ENCODE measurements at regions not wholly inside any gene's neighbourhood (a gene's known extent, or its start where the extent isn't known, plus 50 kb on each side); places are given as distances from the start of the nearest gene placed in this dataset.

- no peak overlapping the region for H3K4me3 ChIP-seq (ENCODE audit: low read depth, low read length)
- peak; percentile 40; the same call in 1 of the 2 replicates for TF ChIP-seq CTCF (IDR thresholded peaks at IDR 0.05; ENCODE audit: insufficient read depth, low read depth, low read length)
- peaks cover 3% of the 10 kb centered on the region; the same call in 1 of the 2 replicates for H3K27me3 ChIP-seq (ENCODE audit: control insufficient read depth, insufficient read depth, low read length)
- DNase-seq (ENCODE audit: low read depth): no peak
- H3K36me3 ChIP-seq (ENCODE audit: control insufficient read depth, insufficient read depth, low read length): no peaks in the 10 kb centered on the region
- ChIA-PET POLR2A (no interaction called here), CTCF (interaction anchor here (0.6 to 1.7 kb wide), 5 partner anchors 9 to 1145 kb away, joined by 3 to 8 read pairs (median 4); no protein-coding TSS in a partner anchor)
These were observed 234.7 kb downstream of the TTC32 start for GRCh38 chr2:19667085-19667484.

- Histone ChIP-seq H3K4me3 (ENCODE audit: low read depth, low read length) (no peak overlapping the region), H3K27me3 (ENCODE audit: control insufficient read depth, insufficient read depth, low read length) (peaks cover 3% of the 10 kb centered on the region; the same call in 1 of the 2 replicates), H3K36me3 (ENCODE audit: control insufficient read depth, insufficient read depth, low read length) (no peaks in the 10 kb centered on the region)
- no peak for TF ChIP-seq CTCF (IDR thresholded peaks at IDR 0.05; ENCODE audit: insufficient read depth, low read depth, low read length)
- DNase-seq (ENCODE audit: low read depth): no peak
- CTCF ChIA-PET: interaction anchor here (1.6 kb wide), 2 partner anchors 198 to 295 kb away, joined by 4 to 5 read pairs; no protein-coding TSS in a partner anchor
- POLR2A ChIA-PET: no interaction called here
These were observed 237.1 kb downstream of the TTC32 start for GRCh38 chr2:19664646-19665045.

GRCh38 chr2:19659024-19659792 is 242.6 kb downstream of the TTC32 start:
- ChIA-PET POLR2A (no interaction called here), CTCF (interaction anchor here (2.3 kb wide), 1 partner anchor 8 kb away, joined by 8 read pairs; no protein-coding TSS in a partner anchor)
- Histone ChIP-seq H3K27me3 (ENCODE audit: control insufficient read depth, insufficient read depth, low read length) (no peaks in the 10 kb centered on the region), H3K36me3 (ENCODE audit: control insufficient read depth, insufficient read depth, low read length) (no peaks in the 10 kb centered on the region), H3K4me3 (ENCODE audit: low read depth, low read length) (no peak overlapping the region)
- no peak for DNase-seq (ENCODE audit: low read depth)
- TF ChIP-seq CTCF (IDR thresholded peaks at IDR 0.05; ENCODE audit: insufficient read depth, low read depth, low read length): no peak

- CTCF ChIA-PET: no interaction called here
- no peak overlapping the region for H3K4me3 ChIP-seq (ENCODE audit: low read depth, low read length)
These were observed 245.8 kb downstream of the TTC32 start for GRCh38 chr2:19656011-19656410.

More at GRCh38 chr2:19656011-19656410, 245.8 kb downstream of the TTC32 start:
- POLR2A ChIA-PET: no interaction called here
- H3K27me3 ChIP-seq (ENCODE audit: control insufficient read depth, insufficient read depth, low read length): no peaks in the 10 kb centered on the region
- DNase-seq (ENCODE audit: low read depth): no peak
- no peaks in the 10 kb centered on the region for H3K36me3 ChIP-seq (ENCODE audit: control insufficient read depth, insufficient read depth, low read length)
- no peak for TF ChIP-seq CTCF (IDR thresholded peaks at IDR 0.05; ENCODE audit: insufficient read depth, low read depth, low read length)
